ENCODE measurements at regions not wholly inside any gene's neighbourhood (a gene's known extent, or its start where the extent isn't known, plus 50 kb on each side); places are given as distances from the start of the nearest gene placed in this dataset.

DNA sequence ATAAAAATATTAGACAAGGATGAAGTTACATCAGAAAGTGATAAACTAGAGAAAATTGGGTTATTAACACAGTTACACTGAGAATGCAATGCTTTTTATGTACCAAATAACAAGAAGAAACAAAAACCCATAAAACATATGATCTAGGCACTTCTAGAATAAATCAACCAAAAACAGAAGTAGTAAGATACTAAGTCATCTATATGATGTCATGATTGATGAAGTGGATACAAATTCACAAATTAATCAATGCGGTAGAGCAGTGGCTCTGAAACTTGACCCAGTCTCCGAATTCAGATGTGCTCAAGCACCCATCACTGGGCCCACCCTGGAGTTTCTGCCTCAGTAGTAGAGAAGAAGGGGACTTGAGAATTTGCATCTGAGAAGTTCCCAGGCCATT is 112.1 kb upstream of the SSTR4 start:
- DNase-seq, result no peak

DNA sequence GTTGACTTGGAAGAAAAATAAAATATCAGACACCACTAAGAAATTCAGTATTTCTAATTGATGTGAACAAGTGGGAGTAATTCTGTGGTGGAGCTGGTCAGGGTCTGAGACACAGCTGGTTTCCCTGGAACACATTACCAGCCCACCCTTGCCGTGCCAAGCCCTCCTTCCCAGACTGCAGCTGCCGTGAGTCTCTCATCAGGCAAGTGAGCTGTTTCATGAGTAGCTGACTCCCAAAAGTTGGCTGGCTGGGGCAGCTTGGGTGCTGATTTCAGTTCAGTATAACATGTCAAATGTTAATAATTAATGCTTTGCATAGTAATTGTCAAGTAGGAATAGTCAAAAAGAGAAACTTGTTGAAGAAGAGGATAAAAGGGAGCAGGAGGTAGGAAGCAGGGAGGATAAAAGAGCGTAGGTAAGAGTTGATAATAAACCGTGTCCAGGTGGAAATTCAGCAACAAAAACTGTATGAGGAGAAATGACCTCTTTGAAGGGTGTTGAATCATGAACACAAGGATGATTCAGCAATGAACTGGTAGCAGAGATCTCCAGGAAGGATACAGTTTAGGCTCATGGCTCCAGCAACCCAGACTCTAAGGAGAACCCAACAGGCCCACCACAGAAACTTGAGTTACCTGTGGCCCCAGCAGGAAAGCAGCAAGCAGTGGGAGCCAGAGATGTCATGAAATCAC is 110.9 kb upstream of the SSTR4 start:
- DNase-seq, result no peak

DNA sequence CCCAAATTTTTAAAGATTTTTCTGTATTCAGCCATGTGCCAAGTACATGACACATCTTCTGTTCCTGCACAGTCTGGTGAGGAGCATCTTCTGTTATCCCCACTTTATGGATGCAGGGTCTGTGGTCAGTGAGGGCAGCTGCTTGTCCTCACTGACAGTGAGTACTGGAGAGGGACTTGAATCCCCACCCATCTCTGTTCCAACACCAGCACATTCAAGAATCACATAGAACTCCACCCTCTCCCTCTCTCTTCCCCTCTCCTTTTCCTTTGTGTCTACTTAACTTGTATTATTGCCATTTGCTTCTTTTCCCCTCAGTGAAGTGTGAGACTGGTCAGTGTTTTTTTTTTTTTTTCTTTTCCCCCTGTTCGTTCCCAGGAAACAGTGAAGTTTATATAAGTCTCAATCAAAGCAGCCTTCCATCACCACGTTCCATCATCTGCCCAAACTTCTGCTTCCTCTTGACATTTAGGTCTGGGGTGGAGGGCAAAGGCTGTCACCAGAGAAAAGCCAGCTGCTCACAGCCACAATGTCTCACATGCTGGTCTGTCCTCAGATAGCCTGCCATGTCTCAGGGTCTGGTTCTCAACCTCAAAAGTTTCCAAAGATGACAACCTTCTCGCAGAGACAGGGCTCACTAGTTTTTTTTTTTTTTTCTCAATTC is 110.0 kb upstream of the SSTR4 start:
- no peak for DNase-seq

DNA sequence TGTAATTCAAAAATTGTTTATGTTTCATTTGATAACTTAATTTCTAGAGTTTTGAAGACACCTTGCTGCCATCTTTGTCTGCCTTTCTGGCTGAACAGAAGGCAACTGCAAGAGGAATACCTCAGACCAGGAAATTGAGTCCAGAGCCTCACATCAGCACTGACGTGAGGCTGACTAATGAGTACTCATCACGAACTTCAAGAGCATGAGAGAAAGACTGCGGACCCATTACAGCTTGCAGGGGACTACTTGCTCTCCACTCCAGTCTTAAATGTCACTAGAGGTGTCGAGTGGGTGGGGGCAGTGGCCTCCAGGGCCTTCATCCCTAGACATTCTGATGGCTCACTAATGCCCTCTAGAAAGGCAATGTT is 109.5 kb upstream of the SSTR4 start:
- DNase-seq, result no peak

DNA sequence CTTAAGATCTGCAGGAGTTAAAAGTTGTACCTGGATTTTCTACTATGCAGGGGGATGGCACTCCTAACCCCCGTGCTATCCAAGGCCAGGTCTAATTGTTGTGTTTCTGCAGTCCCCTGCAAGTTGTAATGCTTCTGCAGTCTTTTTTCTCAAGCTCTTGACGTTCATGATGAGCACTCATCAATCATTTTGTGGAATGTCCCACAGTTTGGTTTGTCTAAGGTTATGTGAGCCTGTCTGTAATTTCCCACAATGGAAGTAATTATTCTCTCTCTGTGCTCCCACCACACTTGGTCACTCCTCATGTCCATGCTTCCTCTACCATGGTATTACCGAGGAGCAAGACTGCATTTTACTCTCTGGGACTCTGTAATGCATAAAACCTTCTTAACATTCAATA is 107.6 kb upstream of the SSTR4 start:
- no peak for DNase-seq

- no peak for DNase-seq
Measured at GRCh38 chr20:22928679-22929078, 106.4 kb upstream of the SSTR4 start.

DNA sequence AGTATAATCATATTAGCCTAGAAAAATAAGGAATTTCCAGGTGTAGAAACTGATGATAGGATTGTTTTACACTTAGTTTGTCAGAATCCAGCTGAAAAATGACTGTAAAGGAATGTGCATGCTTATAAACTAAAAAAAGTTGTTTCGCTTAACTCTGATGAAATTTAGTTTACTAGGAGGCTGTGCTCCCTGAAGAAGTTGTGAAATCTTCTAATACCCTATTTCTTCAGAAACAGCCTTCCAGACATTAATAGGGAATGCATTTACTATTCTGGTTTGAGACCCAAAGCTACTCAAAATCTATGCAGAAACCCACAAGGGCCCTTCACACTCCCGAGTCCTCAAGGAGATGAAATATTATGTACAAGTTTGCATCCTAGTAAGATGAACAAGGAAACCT is 105.5 kb upstream of the SSTR4 start:
- no peak for DNase-seq

- DNase-seq, result no peak
Measured at GRCh38 chr20:22931653-22932608, 103.2 kb upstream of the SSTR4 start.

DNA sequence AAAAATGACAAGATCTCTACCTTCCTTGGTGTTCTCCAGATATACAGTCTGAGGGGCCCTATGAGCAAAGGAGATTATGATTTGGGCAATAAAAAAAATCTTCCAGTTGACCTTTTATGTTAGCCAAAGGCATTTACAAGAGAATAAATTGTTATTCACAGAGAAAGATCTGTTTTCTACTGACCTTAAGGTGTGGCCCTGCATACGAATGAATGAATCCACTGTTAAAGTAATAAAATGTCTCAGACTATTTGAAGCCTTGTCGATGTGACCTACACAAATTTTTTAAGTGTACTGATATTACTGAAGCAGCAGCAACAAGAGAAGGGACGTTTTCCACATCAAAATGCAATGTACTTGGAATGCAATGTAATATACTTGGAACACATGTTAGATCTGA is 95.9 kb upstream of the SSTR4 start:
- no peak for DNase-seq

DNA sequence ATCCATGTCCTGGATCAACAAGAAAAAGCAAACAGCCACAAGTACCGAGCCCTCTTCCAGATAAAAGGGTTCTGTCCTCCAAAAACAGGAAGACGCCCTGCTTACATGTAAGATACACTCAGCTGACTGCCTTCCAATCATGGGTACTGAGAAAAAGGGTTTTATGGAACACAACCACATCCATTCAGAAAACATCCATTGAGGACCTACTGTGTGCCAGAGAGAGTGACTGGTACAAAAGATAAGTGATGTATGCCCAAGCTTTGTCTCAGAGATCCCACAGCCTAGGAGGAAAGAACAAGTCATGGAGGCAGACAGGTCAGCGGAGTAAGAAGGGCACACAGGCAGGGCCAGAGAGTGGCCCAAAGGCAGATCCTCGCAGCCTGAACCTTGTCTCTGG is 94.8 kb upstream of the SSTR4 start:
- DNase-seq, result no peak

GRCh38 chr20:22941550-22941949 is 93.6 kb upstream of the SSTR4 start:
- DNase-seq, result no peak

- no peak for DNase-seq
Measured at GRCh38 chr20:22942742-22943141, 92.4 kb upstream of the SSTR4 start.

GRCh38 chr20:22944062-22944461 is 91.0 kb upstream of the SSTR4 start:
- DNase-seq, result no peak

DNA sequence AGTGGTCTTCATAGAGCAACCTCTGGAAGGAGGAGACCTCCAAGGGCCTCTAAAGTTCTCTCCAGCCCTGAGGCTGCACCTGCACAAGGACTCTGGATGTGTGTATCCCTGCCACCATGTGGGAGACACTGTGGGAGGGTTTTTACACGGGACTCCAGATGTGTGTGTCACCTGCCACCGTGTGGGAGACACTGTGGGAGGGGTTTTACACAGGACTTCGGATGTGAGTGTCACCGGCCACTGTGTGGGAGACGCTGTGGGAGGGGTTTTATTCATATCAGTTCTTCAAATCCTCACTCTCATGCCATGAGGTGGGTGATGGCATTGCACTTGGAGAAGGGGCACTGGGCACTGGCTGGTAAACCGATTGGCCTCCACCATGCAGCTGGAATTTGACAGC is 90.2 kb upstream of the SSTR4 start:
- no peak for DNase-seq

DNA sequence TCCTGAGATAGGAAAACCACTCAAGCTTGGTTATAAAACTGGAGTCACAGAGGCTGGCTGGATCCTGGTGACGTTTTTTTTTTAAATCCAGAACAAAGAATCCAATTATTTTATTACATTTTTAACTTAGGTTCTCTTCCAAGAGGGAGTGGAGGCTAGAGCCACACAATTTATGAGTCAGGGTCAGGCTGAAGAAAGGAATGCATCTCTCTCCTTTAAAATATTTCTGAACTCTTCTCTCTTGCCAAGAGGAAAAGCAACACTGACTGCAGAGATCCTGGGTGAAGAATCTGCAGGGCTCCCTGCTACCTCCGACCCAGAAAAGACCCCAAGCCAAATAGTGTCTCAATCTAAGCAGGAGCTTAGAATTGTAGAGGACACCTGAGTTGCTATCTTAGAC is 88.5 kb upstream of the SSTR4 start:
- DNase-seq, result no peak

- no peak for DNase-seq
Measured at GRCh38 chr20:22949331-22950109, 85.6 kb upstream of the SSTR4 start.

GRCh38 chr20:22951966-22952365 is 83.1 kb upstream of the SSTR4 start:
- no peak for DNase-seq

DNA sequence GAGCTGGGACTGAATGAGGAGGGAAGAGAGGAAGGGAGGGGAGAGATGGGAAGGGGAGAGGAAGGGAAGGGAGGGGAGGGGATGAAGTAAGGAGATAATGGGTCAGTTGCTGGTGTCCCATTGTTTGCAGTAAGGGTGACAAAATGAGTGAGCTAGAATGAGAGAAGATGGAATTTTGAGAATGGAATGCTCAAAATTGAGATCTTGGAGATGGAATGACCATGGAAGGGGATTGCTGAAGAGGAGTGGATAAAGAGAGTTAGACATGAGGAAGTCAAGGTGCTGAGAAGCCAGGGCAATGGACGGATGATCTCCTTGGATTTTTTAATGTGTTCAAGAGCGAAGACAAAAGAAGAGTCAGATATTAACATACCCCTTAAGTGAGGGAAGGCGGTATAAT is 80.5 kb upstream of the SSTR4 start:
- DNase-seq, result no peak

DNA sequence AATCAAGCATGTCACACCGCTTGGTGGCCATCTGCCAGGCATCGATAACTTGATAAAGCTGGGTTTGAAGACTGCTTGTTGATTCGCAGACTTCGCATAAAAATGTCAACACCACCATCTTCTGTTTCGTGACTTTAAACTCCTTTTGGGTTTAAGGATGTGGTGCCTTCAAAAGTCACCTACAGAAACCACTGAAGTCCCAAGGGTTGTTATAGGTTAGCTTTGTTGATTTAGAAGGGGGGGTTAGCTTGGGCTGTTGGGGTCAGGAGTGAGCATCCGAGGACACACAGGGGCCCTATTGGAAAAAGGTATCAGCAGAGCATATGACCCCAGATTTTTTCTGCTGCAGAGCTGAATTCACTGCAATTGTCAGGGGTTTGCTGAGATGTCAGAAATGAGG is 76.7 kb upstream of the SSTR4 start:
- no peak for DNase-seq

DNA sequence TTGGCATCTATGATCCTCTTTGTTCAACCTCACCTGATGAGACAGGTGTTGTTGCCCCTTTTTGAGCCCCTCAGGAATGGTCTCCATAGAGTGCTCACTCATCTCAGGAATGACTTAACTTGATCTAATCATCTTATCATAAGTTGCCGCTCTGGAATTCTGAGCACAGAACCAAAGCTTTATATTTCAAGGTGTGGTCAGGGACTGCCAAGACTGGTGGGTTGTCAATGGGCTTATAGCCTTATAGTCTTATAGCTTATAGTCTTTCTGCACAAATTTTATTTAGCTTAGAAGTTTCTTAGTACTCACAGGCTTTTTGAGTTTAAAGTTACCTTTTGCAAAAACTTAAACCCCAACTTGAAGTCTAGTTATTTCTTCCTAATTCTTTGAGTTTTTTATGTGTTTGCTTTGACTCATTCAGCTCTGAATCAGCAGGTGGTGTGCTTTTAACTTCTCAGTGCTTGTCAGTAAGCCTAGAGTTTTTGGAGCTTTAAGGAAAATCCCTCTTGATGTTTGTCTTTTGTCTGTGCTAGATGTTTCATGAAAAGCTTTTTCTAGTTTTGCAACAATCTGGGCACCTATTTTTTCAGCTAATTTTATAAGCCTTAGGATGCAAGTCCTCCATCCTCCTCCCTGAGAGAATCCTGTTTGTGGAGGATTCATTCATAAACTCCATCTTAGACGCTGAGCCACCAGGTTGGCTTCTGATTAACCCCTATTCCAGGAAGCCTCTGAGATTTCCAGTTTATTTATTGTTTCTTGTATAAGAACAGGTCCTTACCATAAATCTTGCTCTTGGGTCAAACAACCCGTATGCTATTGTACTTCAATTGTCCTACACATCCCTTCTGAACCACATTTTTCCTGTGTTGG is 72.3 kb upstream of the SSTR4 start:
- DNase-seq, result no peak

- no peak for DNase-seq
Measured at GRCh38 chr20:22963581-22963980, 71.5 kb upstream of the SSTR4 start.
